ENCODE measurements at regions not wholly inside any gene's neighbourhood (a gene's known extent, or its start where the extent isn't known, plus 50 kb on each side); places are given as distances from the start of the nearest gene placed in this dataset.

- no peaks in the 10 kb centered on the region for H3K36me3 ChIP-seq (ENCODE audit: control insufficient read depth, insufficient read depth, low read length)
- in situ Hi-C loops (cut with HindIII; ENCODE audit: low pct_unique_long_range_greater_than_20kb, low sequenced_read_pairs) (no loop called here), intact Hi-C loops (cut with micrococcal nuclease; ENCODE audit: unreplicated experiment) (no loop called here)
- CTCF ChIA-PET: no interaction called here
- TF ChIP-seq SIN3A (IDR thresholded peaks at IDR 0.05; ENCODE audit: borderline replicate concordance, insufficient read depth, low read depth, low read length) (no peak), CTCF (IDR thresholded peaks at IDR 0.05) (no peak), POLR2AphosphoS5 (IDR thresholded peaks at IDR 0.05; ENCODE audit: low read depth, low read length) (no peak), TCF7L2 (IDR thresholded peaks at IDR 0.05; ENCODE audit: low read depth, low read length) (no peak)
- TF ChIP-seq, protein P1, sequence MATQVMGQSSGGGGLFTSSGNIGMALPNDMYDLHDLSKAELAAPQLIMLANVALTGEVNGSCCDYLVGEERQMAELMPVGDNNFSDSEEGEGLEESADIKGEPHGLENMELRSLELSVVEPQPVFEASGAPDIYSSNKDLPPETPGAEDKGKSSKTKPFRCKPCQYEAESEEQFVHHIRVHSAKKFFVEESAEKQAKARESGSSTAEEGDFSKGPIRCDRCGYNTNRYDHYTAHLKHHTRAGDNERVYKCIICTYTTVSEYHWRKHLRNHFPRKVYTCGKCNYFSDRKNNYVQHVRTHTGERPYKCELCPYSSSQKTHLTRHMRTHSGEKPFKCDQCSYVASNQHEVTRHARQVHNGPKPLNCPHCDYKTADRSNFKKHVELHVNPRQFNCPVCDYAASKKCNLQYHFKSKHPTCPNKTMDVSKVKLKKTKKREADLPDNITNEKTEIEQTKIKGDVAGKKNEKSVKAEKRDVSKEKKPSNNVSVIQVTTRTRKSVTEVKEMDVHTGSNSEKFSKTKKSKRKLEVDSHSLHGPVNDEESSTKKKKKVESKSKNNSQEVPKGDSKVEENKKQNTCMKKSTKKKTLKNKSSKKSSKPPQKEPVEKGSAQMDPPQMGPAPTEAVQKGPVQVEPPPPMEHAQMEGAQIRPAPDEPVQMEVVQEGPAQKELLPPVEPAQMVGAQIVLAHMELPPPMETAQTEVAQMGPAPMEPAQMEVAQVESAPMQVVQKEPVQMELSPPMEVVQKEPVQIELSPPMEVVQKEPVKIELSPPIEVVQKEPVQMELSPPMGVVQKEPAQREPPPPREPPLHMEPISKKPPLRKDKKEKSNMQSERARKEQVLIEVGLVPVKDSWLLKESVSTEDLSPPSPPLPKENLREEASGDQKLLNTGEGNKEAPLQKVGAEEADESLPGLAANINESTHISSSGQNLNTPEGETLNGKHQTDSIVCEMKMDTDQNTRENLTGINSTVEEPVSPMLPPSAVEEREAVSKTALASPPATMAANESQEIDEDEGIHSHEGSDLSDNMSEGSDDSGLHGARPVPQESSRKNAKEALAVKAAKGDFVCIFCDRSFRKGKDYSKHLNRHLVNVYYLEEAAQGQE (IDR thresholded peaks at IDR 0.05; ENCODE audit: insufficient read depth in 1 of 2, low read depth in 2 of 2, low read length in 1 of 2): no peak
- no peaks in the 10 kb centered on the region for H3K27me3 ChIP-seq (ENCODE audit: control insufficient read depth, insufficient read depth, low read length)
- ATAC-seq (no peak), DNase-seq (ENCODE audit: low read depth, low spot score) (no peak)
- H3K4me3 ChIP-seq (ENCODE audit: low read depth in 2 of 2, low read length in 2 of 2): no peak overlapping the region
- H3K4me1 ChIP-seq (ENCODE audit: control insufficient read depth, insufficient read depth, low read length): no peaks in the 10 kb centered on the region
- no TSS peak for BruUV-seq (replicated peaks)
- no peak overlapping the region for H3K27ac ChIP-seq (ENCODE audit: low read length)
- POLR2A ChIA-PET: no interaction called here
- H3K9me3 ChIP-seq (ENCODE audit: control insufficient read depth, insufficient read depth, low read depth, low read length): no peaks in the 10 kb centered on the region
These were observed 99.1 kb upstream of the ITGA6 start for GRCh38 chr2:172328103-172328841.

DNA sequence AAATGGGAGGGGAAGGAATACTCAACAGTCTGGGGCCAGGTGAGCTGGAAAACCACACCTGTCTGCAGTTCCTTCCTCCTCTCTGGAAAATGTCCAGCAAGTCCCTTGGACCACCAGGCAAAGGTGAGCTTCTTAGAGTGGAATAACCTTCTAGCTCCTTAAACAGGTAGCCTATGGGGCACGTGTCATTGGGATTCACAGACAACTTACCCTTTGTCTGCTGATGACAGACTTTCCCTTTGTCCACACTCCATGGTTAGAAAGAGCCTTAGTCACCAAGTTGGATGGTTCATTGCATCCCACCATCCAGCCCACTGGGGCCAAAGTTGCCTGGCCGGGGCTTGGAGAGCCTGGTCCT lies 98.0 kb upstream of the ITGA6 start:
- in situ Hi-C loops (cut with HindIII; ENCODE audit: low pct_unique_long_range_greater_than_20kb, low sequenced_read_pairs): no loop called here

More for the DNA sequence above, 98.0 kb upstream of the ITGA6 start:
- ATAC-seq (no peak), DNase-seq (ENCODE audit: low read depth, low spot score) (no peak)
- Histone ChIP-seq H3K9me3 (ENCODE audit: control insufficient read depth, insufficient read depth, low read depth, low read length) (no peaks in the 10 kb centered on the region), H3K4me1 (ENCODE audit: control insufficient read depth, insufficient read depth, low read length) (no peaks in the 10 kb centered on the region), H3K27me3 (ENCODE audit: control insufficient read depth, insufficient read depth, low read length) (no peaks in the 10 kb centered on the region), H3K4me3 (ENCODE audit: low read depth in 2 of 2, low read length in 2 of 2) (no peak overlapping the region), H3K27ac (ENCODE audit: low read length) (no peak overlapping the region), H3K36me3 (ENCODE audit: control insufficient read depth, insufficient read depth, low read length) (no peaks in the 10 kb centered on the region)
- no peak for TF ChIP-seq CTCF (IDR thresholded peaks at IDR 0.05)
- TF ChIP-seq, protein P1 (IDR thresholded peaks at IDR 0.05; ENCODE audit: insufficient read depth in 1 of 2, low read depth in 2 of 2, low read length in 1 of 2): no peak
- no peak for TF ChIP-seq TCF7L2 (IDR thresholded peaks at IDR 0.05; ENCODE audit: low read depth, low read length)
- ChIA-PET CTCF (no interaction called here), POLR2A (no interaction called here)
- intact Hi-C loops (cut with micrococcal nuclease; ENCODE audit: unreplicated experiment): no loop called here
- BruUV-seq (replicated peaks): no TSS peak

Measured in Panc1 (cell line).